Fibroblast of villous mesenchyme (primary cell): ENCODE measurements at regions not wholly inside any gene's neighbourhood (a gene's known extent, or its start where the extent isn't known, plus 50 kb on each side); places are given as distances from the start of the nearest gene placed in this dataset.
"Not testable (repeated sequence)": the region's sequence is repeated elsewhere in the genome, so short reads cannot be mapped to it uniquely, and the experiment has no call there.

Source experiments
- DNase-seq: peaks from one replicate; pipeline ENCODE4 v3.0.0-alpha.2; 2010; ENCODE audit warnings: low read depth
- H3K4me3 ChIP-seq: 2 replicates; pipeline ENCODE4 v1.5.1; 2011; ENCODE audit warnings: low read depth, mild to moderate bottlenecking, low read length
- CTCF ChIP-seq: IDR thresholded peaks from 2 replicates; pipeline ENCODE4 v1.5.1; 2012; ENCODE audit warnings: low read depth, mild to moderate bottlenecking, low read length; ENCODE audit not compliant: insufficient read depth

GRCh38 chr1:157249739-157250138, 111.5 kb upstream of the ETV3 start:
- DNase-seq, result no peak
- no peak for TF ChIP-seq CTCF
- no peak overlapping the region for H3K4me3 ChIP-seq

- TF ChIP-seq CTCF, result no peak
- no peak for DNase-seq
- H3K4me3 ChIP-seq, result no peak overlapping the region
Measured at GRCh38 chr1:157249326-157249725, 111.1 kb upstream of the ETV3 start.

- not testable (repeated sequence) for H3K4me3 ChIP-seq, DNase-seq
Measured at GRCh38 chr1:157247764-157248049, 109.5 kb upstream of the ETV3 start.

- no peak for DNase-seq
- TF ChIP-seq CTCF, result no peak
- no peak overlapping the region for H3K4me3 ChIP-seq
Measured at GRCh38 chr1:157247005-157247763, 109.0 kb upstream of the ETV3 start.

- TF ChIP-seq CTCF, result no peak
- H3K4me3 ChIP-seq, result no peak overlapping the region
- DNase-seq, result no peak
Measured at GRCh38 chr1:157245823-157246222, 107.6 kb upstream of the ETV3 start.

GRCh38 chr1:157241185-157241538, 103.0 kb upstream of the ETV3 start:
- TF ChIP-seq CTCF, result no peak
- H3K4me3 ChIP-seq, result no peak overlapping the region
- no peak for DNase-seq

- no peak overlapping the region for H3K4me3 ChIP-seq
- no peak for TF ChIP-seq CTCF
- no peak for DNase-seq
Measured at GRCh38 chr1:157240495-157241184, 102.4 kb upstream of the ETV3 start.
